EL (cell line): ENCODE measurements at regions not wholly inside any gene's neighbourhood (a gene's known extent, or its start where the extent isn't known, plus 50 kb on each side); places are given as distances from the start of the nearest gene placed in this dataset.

Experiments used
- DNase-seq: peaks from one replicate; pipeline ENCODE4 v3.0.0-alpha.2; 2016

DNA sequence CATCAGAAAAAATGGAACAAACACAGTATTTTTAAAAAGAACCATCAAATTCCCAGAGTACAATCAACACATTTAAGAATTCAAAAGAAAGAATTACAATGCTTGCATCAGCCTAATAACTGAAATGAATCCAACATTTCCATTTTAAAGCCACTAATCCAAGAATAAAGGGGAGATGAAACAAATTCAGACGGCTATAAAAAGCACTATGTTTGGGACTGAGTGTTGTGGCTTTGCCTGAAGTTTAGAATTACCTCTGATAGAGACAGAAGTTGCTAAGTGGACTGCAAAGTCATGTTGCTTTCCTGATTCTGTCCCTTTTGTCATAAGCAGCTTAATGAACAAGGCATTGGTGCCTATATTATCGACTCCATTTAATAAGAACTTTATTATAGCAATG lies 135.4 kb upstream of the RGMB start:
- no peak for DNase-seq

DNA sequence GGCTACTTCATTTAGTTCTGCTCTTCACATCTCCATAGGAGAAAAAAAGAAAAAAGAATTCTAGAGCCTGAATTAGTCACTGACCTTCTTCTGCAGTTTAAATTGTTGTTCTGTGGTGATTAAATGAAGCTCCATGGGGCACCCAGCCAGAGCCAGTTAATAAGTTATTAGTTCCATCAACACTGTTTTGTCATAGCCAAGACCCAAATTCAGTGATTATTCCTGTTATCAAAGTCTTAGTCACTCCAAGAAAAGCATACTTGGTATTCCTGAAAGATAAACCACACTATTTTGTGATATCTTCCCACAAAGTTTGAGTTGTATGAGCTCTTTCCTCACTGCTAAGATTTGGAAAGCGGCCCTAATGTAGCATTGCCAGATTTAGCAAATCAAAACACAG lies 134.8 kb upstream of the RGMB start:
- DNase-seq = peak; percentile 86

DNA sequence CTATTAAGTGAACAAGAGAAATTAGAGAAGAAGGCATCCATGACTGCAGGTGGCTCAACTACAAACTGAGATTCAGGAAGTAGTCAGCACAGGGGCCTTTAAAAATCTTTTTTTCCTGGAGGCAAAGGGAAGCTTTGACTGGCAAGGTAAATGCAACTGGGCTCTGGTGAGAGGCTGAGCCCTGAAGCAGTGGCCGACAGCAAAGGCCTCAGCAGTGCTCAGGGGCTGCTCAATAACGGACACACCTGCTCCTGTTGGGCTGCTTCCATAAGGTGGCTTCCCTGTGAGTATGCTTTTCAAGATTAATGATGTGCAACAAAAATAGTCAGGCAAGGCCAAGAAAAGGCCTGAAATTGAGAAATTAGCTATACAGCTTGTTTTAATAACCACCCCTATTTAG lies 134.2 kb upstream of the RGMB start:
- DNase-seq = no peak

- DNase-seq = no peak
Observed at GRCh38 chr5:98641671-98642070, 131.8 kb upstream of the RGMB start.

DNA sequence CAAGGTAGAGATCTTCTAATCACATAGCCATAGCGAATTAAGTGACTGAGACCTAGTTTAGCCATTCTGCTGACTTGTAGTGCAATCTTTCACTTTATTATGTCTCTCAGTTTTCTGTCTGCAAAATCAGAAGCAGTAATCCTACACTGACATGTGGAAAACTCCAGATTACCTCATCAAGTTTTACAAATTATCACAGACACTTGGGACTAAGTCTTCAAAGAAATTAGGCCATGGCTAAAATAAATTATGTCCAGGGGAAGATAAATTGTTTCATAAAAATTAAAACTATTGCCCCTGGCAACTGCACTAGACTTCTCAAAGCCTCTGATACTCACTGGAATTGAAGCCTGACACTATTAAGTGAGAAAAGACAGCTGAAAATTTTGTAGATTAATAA lies 129.9 kb upstream of the RGMB start:
- DNase-seq = no peak

GRCh38 chr5:98651715-98652114 lies 121.7 kb upstream of the RGMB start:
- DNase-seq = no peak

DNA sequence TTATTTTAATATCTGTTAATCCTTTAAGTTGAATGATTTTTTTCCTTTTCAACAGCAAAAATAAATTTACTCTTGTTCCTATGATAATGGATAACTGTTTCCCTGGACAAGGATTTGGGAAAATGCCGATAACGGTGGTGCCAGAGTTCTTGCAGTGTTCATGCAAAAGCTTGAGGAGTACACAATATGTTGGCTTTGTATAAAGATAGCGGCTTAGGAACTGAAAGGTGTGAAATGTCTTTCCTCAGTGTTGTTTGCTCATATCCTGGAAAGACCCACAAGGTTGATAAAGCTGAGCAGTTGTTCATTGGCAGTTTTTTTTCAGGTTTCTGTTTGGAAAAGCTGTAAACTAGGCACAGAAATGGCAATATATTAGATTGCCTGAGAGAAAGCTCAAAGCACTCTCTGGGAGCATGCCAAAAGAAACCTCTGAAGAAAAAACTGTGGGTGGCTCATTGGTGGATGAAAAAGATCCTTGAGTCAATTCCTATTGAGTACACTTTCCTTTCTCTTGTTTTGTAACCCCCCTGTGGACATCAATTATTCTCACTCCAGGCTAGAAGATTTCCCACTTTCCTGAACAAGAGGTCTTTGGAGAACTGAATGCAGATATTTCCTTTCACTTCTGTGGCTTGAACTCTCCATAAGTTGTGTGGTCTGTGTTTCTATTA lies 117.2 kb upstream of the RGMB start:
- DNase-seq = no peak

DNA sequence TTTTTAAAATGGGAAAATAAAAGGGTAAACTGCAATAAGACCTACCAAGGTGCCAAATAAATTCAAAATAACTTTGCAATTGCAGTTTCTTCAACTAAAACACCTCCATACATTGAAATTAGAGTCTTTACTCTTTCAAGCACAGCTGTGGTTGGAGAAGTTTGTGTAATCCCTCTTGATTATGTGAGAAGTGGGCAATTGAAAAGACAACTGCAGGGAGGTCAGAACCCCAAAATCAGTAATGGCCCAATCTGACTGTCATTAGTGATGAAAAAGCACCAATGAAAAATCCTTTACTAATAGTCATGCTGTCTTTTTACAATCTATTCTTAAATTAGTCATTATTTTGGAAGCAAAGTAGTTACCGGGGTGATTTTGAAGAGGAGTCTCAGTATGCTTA lies 116.7 kb upstream of the RGMB start:
- DNase-seq = no peak

- no peak for DNase-seq
Observed at GRCh38 chr5:98657559-98657958, 115.9 kb upstream of the RGMB start.

DNA sequence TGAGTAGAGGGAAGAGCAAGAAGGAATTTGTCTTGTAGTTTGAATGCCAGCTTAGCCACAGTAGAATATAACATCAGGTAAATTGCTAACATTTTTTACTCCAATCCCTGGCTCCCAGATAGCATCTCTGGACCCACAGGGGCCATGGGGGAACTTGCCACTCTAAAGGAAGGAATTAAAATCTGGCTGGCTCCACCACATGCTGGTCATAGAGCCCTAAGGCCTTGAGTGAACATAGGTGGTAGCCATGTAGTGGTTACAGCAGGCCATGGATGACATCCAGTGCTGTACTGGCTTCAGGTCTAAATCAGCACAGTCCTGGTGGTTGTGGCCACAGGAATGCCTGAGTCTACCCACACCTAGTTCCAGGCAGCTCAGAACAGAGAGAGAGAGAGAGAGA lies 109.9 kb upstream of the RGMB start:
- DNase-seq = no peak

- no peak for DNase-seq
Observed at GRCh38 chr5:98664736-98665135, 108.7 kb upstream of the RGMB start.

GRCh38 chr5:98679963-98680362 lies 93.5 kb upstream of the RGMB start:
- DNase-seq = no peak

DNA sequence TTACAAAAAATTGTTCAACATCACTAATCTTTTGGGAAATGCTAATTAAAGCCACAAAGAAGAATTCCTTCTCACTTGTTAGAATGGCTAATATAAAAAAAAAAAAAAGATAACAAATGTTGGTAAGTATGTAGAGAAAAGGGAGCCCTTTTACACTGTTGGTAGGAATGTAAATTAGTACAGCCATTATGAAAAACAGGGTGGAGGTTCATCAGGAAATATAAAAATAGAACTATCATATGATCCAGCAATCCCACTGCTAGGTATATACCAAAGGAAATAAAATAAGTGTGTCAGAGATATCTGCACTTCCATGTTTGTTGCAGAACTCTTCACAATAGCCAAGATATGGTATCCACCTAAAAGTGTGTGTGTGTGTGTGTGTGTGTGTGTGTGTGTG lies 83.5 kb upstream of the RGMB start:
- DNase-seq = no peak

- no peak for DNase-seq
Observed at GRCh38 chr5:98694902-98695301, 78.6 kb upstream of the RGMB start.

- DNase-seq = no peak
Observed at GRCh38 chr5:98698359-98698758, 75.1 kb upstream of the RGMB start.

DNA sequence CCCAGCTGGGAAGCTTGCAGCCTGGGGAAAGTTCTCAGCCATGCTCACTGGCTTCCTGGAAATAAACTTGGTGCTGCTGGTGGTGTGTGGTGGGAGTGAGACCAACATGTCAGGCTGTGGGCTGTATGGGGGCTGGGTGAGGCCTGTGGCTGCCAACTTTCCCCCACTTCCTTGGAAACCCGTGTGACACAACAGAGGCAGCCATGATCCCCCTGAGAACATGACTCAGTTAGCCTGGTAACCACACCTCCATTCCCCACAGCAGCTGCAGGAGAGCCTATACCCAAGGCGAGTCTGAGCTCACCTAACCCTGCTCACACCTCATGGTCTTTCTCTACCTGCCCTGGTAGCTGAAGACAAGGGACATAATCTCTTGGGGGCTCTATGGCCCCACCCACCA lies 72.7 kb upstream of the RGMB start:
- no peak for DNase-seq

- peak; percentile 44 for DNase-seq
Observed at GRCh38 chr5:98705841-98706240, 67.6 kb upstream of the RGMB start.

GRCh38 chr5:98709681-98710080 lies 63.8 kb upstream of the RGMB start:
- DNase-seq = no peak

GRCh38 chr5:98713027-98713426 lies 60.4 kb upstream of the RGMB start:
- peak; percentile 29 for DNase-seq

DNA sequence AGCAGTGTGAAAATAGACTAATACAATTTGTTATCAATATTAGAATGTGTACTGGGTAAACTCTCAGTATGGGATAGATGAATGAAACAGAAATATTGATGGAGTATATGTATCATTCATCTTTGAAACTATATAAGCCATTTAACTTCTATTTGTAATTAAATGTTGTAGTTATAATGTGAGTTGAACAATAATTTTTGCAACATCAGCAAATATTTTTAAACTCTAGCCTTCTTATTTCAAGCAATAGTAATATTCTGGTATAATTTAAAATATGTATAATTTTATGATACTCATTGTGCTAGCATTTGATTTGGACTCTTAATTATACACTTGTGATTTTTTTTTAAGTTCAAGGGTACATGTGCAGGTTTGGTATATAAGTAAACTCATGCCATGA lies 59.6 kb upstream of the RGMB start:
- DNase-seq = no peak

DNA sequence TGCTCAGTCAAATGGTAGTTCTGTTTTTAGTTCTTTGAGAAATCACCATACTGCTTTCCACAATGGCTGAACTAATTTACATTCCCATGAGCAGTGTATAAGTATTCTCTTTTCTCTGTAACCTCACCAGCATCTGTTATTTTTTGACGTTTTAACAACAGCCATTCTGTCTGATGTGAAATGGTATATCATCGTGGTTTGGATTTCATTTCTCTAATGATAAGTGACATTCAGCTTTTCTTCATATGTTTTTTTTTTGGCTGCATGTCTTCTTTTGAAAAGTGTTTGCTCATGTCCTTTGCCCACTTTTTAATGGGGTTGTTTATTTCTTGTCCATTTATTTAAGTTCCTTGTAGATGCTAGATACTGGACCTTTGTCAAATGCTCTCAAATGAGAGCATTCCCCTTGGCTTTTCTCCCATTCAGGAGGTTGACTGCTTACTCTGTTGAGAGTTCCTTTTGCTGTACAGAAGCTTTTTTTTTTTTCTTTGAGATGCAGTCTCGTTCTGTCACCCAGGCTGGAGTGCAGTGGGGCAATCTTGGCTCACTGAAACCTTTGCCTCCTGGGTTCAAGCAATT lies 58.7 kb upstream of the RGMB start:
- no peak for DNase-seq

- DNase-seq = no peak
Observed at GRCh38 chr5:98721231-98721928, 52.1 kb upstream of the RGMB start.

DNA sequence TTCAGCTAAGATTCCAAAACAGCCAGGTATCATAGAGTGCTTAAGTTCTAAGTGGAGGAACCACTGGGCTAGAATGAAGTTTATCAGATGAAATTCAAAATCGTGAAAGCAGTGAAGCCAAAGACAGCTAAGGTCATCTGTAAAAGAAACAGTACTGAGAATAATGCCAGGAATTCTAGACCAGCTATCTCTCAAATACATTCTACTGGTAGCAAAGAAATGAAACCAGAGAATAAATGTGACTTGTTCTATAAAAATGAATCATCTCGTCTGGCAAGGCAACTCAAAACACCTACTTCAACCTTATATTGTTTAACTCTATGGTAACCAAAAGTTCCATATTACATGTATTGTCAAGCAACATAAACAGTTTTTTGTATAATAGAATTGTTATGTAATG lies 51.3 kb upstream of the RGMB start:
- no peak for DNase-seq

DNA sequence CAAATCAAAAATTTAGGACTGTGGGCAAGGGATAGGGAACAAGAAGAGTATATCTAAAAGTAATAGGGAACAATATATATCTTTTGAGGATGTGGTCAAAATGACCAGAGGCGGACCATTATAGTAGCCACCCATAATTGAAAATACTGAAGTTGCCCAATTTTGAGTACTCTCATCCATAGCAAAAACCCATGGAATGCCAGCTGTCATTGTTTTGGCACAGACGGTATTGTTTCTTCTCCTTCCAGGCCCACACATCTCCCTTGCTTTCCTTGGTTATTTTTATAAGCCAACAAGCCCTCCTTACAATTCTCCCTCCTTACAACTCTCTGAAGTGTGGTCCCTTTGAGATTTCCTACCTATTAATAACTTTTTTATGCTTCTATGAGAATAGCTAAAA lies 50.4 kb upstream of the RGMB start:
- DNase-seq = no peak
